Sigmoid colon (tissue), 4 donors: ENCODE measurements at regions not wholly inside any gene's neighbourhood (a gene's known extent, or its start where the extent isn't known, plus 50 kb on each side); places are given as distances from the start of the nearest gene placed in this dataset.

Source experiments
- EP300 ChIP-seq, 4 donors: sonication (generic); formaldehyde crosslinking; IDR thresholded peaks; one replicate each; pipeline ENCODE4 v1.6.1; 2017; ENCODE audit warnings: antibody characterized with exemption in 4 of 4
- POLR2A ChIP-seq, 2 donors: fragments of 450-650 bp; IDR thresholded peaks; one replicate each; pipeline ENCODE4 v1.6.1; 2016; ENCODE audit warnings: antibody characterized with exemption in 2 of 2, mild to moderate bottlenecking in 2 of 2, moderate library complexity in 2 of 2
- TF ChIP-seq, protein P1 (sequence below), 4 experiments: fragments of 450-650 bp in 3 of 4; fragments of 200-600 bp in 1 of 4; IDR thresholded peaks; one replicate each; pipeline ENCODE4 v1.5.1; 2016 to 2019; ENCODE audit warnings: antibody characterized with exemption in 4 of 4, mild to moderate bottlenecking in 3 of 4, moderate library complexity in 2 of 4

DNA sequence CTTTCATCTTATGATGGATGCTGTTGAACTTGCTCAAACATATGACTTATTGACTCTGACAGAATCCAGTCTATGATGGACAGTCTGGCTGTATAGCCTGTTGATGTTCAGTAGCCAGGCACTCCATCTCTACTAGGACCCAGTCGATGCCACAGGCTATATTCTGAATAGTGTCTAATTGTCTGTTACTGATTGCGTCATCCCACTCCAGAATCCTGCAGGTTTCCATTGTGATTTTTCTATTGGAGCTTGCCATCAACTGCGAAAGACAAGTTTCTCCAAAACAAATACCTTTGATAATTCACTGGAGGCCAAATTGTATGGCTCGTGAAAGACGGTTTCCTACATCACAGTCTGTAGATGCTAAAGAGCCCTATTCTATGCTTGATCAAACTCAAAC is 481.7 kb upstream of the CHORDC1 start:
- TF ChIP-seq, protein P1, sequence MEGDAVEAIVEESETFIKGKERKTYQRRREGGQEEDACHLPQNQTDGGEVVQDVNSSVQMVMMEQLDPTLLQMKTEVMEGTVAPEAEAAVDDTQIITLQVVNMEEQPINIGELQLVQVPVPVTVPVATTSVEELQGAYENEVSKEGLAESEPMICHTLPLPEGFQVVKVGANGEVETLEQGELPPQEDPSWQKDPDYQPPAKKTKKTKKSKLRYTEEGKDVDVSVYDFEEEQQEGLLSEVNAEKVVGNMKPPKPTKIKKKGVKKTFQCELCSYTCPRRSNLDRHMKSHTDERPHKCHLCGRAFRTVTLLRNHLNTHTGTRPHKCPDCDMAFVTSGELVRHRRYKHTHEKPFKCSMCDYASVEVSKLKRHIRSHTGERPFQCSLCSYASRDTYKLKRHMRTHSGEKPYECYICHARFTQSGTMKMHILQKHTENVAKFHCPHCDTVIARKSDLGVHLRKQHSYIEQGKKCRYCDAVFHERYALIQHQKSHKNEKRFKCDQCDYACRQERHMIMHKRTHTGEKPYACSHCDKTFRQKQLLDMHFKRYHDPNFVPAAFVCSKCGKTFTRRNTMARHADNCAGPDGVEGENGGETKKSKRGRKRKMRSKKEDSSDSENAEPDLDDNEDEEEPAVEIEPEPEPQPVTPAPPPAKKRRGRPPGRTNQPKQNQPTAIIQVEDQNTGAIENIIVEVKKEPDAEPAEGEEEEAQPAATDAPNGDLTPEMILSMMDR (IDR thresholded peaks at IDR 0.05) = no peak
- TF ChIP-seq POLR2A (IDR thresholded peaks at IDR 0.05) = no peak
- no peak for TF ChIP-seq EP300 (IDR thresholded peaks at IDR 0.05)
